Spleen (tissue), 7 donors: ENCODE measurements at regions not wholly inside any gene's neighbourhood (a gene's known extent, or its start where the extent isn't known, plus 50 kb on each side); places are given as distances from the start of the nearest gene placed in this dataset.

Experiments used
- POLR2A ChIP-seq, 3 donors: fragments of 450-650 bp; IDR thresholded peaks; one replicate each; pipeline ENCODE4 v1.5.1; 2017; ENCODE audit warnings: antibody characterized with exemption in 3 of 3, mild to moderate bottlenecking in 1 of 3
- TF ChIP-seq, protein P1 (sequence below), 11 experiments: fragments of 200-600 bp in 7 of 11; fragments of 450-650 bp in 4 of 11; sonication (generic) in 4 of 11; IDR thresholded peaks in 8 of 11; conservative IDR thresholded peaks in 3 of 11; 1 replicate in 7 of 11; 2 replicates in 4 of 11; pipeline versions ENCODE4 v1.4.0 to v1.8.0; 2016 to 2021; ENCODE audit warnings: antibody characterized with exemption in 11 of 11, inconsistent platforms in 4 of 11, mild to moderate bottlenecking in 1 of 11
- donor health status: DM: no; HTN: no; CAD: no; lungs with moderate emphysema.
- donor health status: DM: no; HTN: no; CAD: no.
- donor health status: DM: no; HTN: no; CAD: no.

DNA sequence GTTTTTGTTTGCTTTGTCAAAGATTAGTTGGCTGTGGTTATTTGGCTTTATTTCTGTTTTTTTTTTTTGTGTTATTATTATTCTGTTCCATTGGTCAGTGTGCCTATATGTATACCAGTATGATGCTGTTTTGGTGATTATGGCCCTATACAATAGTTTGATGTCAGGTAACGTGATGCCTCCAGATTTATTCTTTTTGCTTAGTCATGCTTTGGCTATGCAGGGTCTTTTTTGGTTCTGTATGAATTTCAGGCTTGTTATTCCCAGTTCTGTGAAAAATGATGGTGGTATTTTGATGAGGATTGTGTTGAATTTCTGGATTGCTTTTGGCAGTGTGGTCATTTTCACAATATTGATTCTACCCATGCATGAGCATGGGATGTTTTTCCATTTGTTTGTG, 312.8 kb downstream of the TAF11L14 start:
- TF ChIP-seq, protein P1, sequence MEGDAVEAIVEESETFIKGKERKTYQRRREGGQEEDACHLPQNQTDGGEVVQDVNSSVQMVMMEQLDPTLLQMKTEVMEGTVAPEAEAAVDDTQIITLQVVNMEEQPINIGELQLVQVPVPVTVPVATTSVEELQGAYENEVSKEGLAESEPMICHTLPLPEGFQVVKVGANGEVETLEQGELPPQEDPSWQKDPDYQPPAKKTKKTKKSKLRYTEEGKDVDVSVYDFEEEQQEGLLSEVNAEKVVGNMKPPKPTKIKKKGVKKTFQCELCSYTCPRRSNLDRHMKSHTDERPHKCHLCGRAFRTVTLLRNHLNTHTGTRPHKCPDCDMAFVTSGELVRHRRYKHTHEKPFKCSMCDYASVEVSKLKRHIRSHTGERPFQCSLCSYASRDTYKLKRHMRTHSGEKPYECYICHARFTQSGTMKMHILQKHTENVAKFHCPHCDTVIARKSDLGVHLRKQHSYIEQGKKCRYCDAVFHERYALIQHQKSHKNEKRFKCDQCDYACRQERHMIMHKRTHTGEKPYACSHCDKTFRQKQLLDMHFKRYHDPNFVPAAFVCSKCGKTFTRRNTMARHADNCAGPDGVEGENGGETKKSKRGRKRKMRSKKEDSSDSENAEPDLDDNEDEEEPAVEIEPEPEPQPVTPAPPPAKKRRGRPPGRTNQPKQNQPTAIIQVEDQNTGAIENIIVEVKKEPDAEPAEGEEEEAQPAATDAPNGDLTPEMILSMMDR (IDR thresholded peaks at IDR 0.05 in 8 of 11, conservative IDR thresholded peaks at IDR 0.05 in 3 of 11), result no peak
- no peak for TF ChIP-seq POLR2A (IDR thresholded peaks at IDR 0.05)
